Stimulated activated effector memory CD8-positive, alpha-beta T cell treated with anti-CD3 and anti-CD28 coated beads, Interleukin-12 subunit alpha, Interleukin-12 subunit beta, amount 100 ng/mL, for 72 hours (primary cell): ENCODE measurements at regions not wholly inside any gene's neighbourhood (a gene's known extent, or its start where the extent isn't known, plus 50 kb on each side); places are given as distances from the start of the nearest gene placed in this dataset.

Source experiments
- ATAC-seq: fragments of 150-1000 bp; cut with Tn5 transposase; 2 replicates; pipeline ENCODE4 v1.10.0; 2021
- DNase-seq, 2 donors: peaks; one replicate each; pipeline ENCODE4 v3.0.0; 2021 to 2022; ENCODE audit warnings: low spot score in 2 of 2
- H3K27ac Mint-ChIP-seq: one replicate; pipeline ENCODE4 v1.8.0; 2022; ENCODE audit warnings: mild to moderate bottlenecking, mixed read lengths
- H3K36me3 Mint-ChIP-seq: one replicate; pipeline ENCODE4 v1.8.0; 2022; ENCODE audit warnings: mild to moderate bottlenecking, mixed read lengths
- H3K4me1 Mint-ChIP-seq: one replicate; pipeline ENCODE4 v1.8.0; 2022; ENCODE audit warnings: mixed read lengths
- H3K4me3 Mint-ChIP-seq: one replicate; pipeline ENCODE4 v1.8.0; 2022; ENCODE audit warnings: mild to moderate bottlenecking, mixed read lengths
- H3K9me3 Mint-ChIP-seq: one replicate; pipeline ENCODE4 v1.8.0; 2022; ENCODE audit warnings: mixed read lengths

GRCh38 chr6:82040405-82041221 lies 206.9 kb downstream of the IBTK start:
- no peaks in the 10 kb centered on the region for H3K4me1 Mint-ChIP-seq
- ATAC-seq, result peak; percentile 55
- no peak overlapping the region for H3K4me3 Mint-ChIP-seq
- H3K27ac Mint-ChIP-seq, result no peak overlapping the region
- no peaks in the 10 kb centered on the region for H3K9me3 Mint-ChIP-seq
- DNase-seq, result no peak
- H3K36me3 Mint-ChIP-seq, result no peaks in the 10 kb centered on the region

- H3K4me1 Mint-ChIP-seq, result no peaks in the 10 kb centered on the region
- no peak for DNase-seq
- H3K4me3 Mint-ChIP-seq, result no peak overlapping the region
- no peak for ATAC-seq
- H3K9me3 Mint-ChIP-seq, result no peaks in the 10 kb centered on the region
- no peaks in the 10 kb centered on the region for H3K36me3 Mint-ChIP-seq
- no peak overlapping the region for H3K27ac Mint-ChIP-seq
These were observed 208.9 kb downstream of the IBTK start for GRCh38 chr6:82038631-82039030.

- DNase-seq, result no peak
- no peak overlapping the region for H3K27ac Mint-ChIP-seq
- H3K4me1 Mint-ChIP-seq, result no peaks in the 10 kb centered on the region
- H3K4me3 Mint-ChIP-seq, result no peak overlapping the region
- no peak for ATAC-seq
- no peaks in the 10 kb centered on the region for H3K9me3 Mint-ChIP-seq
- no peaks in the 10 kb centered on the region for H3K36me3 Mint-ChIP-seq
These were observed 212.0 kb downstream of the IBTK start for GRCh38 chr6:82035526-82035925.

GRCh38 chr6:82033631-82034211 lies 213.8 kb downstream of the IBTK start:
- H3K36me3 Mint-ChIP-seq, result no peaks in the 10 kb centered on the region
- H3K9me3 Mint-ChIP-seq, result peaks cover 2% of the 10 kb centered on the region
- H3K27ac Mint-ChIP-seq, result no peak overlapping the region
- ATAC-seq (no peak), DNase-seq (no peak)
- no peak overlapping the region for H3K4me3 Mint-ChIP-seq
- H3K4me1 Mint-ChIP-seq, result no peaks in the 10 kb centered on the region

- H3K4me3 Mint-ChIP-seq, result no peak overlapping the region
- H3K27ac Mint-ChIP-seq, result no peak overlapping the region
- DNase-seq (no peak), ATAC-seq (no peak)
- peaks cover 2% of the 10 kb centered on the region for H3K9me3 Mint-ChIP-seq
- H3K36me3 Mint-ChIP-seq, result no peaks in the 10 kb centered on the region
- H3K4me1 Mint-ChIP-seq, result no peaks in the 10 kb centered on the region
These were observed 215.1 kb downstream of the IBTK start for GRCh38 chr6:82032444-82032843.

- ATAC-seq (no peak), DNase-seq (no peak)
- Mint-ChIP-seq H3K36me3 (no peaks in the 10 kb centered on the region), H3K4me1 (no peaks in the 10 kb centered on the region), H3K4me3 (no peak overlapping the region), H3K27ac (no peak overlapping the region), H3K9me3 (peaks cover 2% of the 10 kb centered on the region)
These were observed 216.6 kb downstream of the IBTK start for GRCh38 chr6:82030761-82031503.

- Mint-ChIP-seq H3K9me3 (peaks cover 2% of the 10 kb centered on the region), H3K27ac (no peak overlapping the region)
These were observed 217.2 kb downstream of the IBTK start for GRCh38 chr6:82030301-82030700.

GRCh38 chr6:82025271-82025670 lies 222.3 kb downstream of the IBTK start:
- no peak for ATAC-seq
- H3K36me3 Mint-ChIP-seq, result no peaks in the 10 kb centered on the region
- peaks cover 2% of the 10 kb centered on the region for H3K9me3 Mint-ChIP-seq
- H3K4me1 Mint-ChIP-seq, result no peaks in the 10 kb centered on the region
- H3K27ac Mint-ChIP-seq, result no peak overlapping the region
- no peak for DNase-seq
- no peak overlapping the region for H3K4me3 Mint-ChIP-seq

More at GRCh38 chr6:82030301-82030700, 217.2 kb downstream of the IBTK start:
- no peak overlapping the region for H3K4me3 Mint-ChIP-seq
- H3K4me1 Mint-ChIP-seq, result no peaks in the 10 kb centered on the region
- ATAC-seq (no peak), DNase-seq (no peak)
- H3K36me3 Mint-ChIP-seq, result no peaks in the 10 kb centered on the region

- Mint-ChIP-seq H3K27ac (no peak overlapping the region), H3K4me1 (no peaks in the 10 kb centered on the region), H3K36me3 (no peaks in the 10 kb centered on the region), H3K4me3 (no peak overlapping the region), H3K9me3 (no peaks in the 10 kb centered on the region)
- ATAC-seq, result no peak
- no peak for DNase-seq
These were observed 224.9 kb downstream of the IBTK start for GRCh38 chr6:82022614-82023129.

GRCh38 chr6:82017773-82018172 lies 229.8 kb downstream of the IBTK start:
- ATAC-seq (no peak), DNase-seq (no peak)
- no peak overlapping the region for H3K4me3 Mint-ChIP-seq
- no peaks in the 10 kb centered on the region for H3K36me3 Mint-ChIP-seq
- no peaks in the 10 kb centered on the region for H3K9me3 Mint-ChIP-seq
- H3K27ac Mint-ChIP-seq, result no peak overlapping the region
- no peaks in the 10 kb centered on the region for H3K4me1 Mint-ChIP-seq

- no peak overlapping the region for H3K4me3 Mint-ChIP-seq
- DNase-seq (no peak), ATAC-seq (no peak)
- H3K36me3 Mint-ChIP-seq, result no peaks in the 10 kb centered on the region
- no peaks in the 10 kb centered on the region for H3K4me1 Mint-ChIP-seq
- no peak overlapping the region for H3K27ac Mint-ChIP-seq
- H3K9me3 Mint-ChIP-seq, result no peaks in the 10 kb centered on the region
These were observed 230.3 kb downstream of the IBTK start for GRCh38 chr6:82017288-82017687.

GRCh38 chr6:82015526-82015925 lies 232.0 kb downstream of the IBTK start:
- Mint-ChIP-seq H3K9me3 (no peaks in the 10 kb centered on the region), H3K36me3 (no peaks in the 10 kb centered on the region), H3K4me3 (no peak overlapping the region), H3K27ac (no peak overlapping the region), H3K4me1 (no peaks in the 10 kb centered on the region)
- no peak for ATAC-seq
- no peak for DNase-seq

- Mint-ChIP-seq H3K27ac (no peak overlapping the region), H3K36me3 (no peaks in the 10 kb centered on the region), H3K4me3 (no peak overlapping the region), H3K9me3 (no peaks in the 10 kb centered on the region), H3K4me1 (no peaks in the 10 kb centered on the region)
- DNase-seq (no peak), ATAC-seq (no peak)
These were observed 232.5 kb downstream of the IBTK start for GRCh38 chr6:82015043-82015442.

- H3K4me1 Mint-ChIP-seq, result no peaks in the 10 kb centered on the region
- no peaks in the 10 kb centered on the region for H3K36me3 Mint-ChIP-seq
- DNase-seq, result no peak
These were observed 233.7 kb downstream of the IBTK start for GRCh38 chr6:82013561-82014530.

More at GRCh38 chr6:82013561-82014530, 233.7 kb downstream of the IBTK start:
- no peak for ATAC-seq
- no peak overlapping the region for H3K4me3 Mint-ChIP-seq
- H3K9me3 Mint-ChIP-seq, result peaks cover 3% of the 10 kb centered on the region
- no peak overlapping the region for H3K27ac Mint-ChIP-seq
